Activated T-cell treated with anti-CD3 and anti-CD28 coated beads for 24 hours (primary cell): ENCODE measurements at regions not wholly inside any gene's neighbourhood (a gene's known extent, or its start where the extent isn't known, plus 50 kb on each side); places are given as distances from the start of the nearest gene placed in this dataset.

Experiments used
- DNase-seq: peaks from one replicate; pipeline ENCODE4 v3.0.0-alpha.2; 2020; ENCODE audit warnings: low read depth

- DNase-seq, result no peak
Measured at GRCh38 chr12:91441993-91442952, 259.7 kb upstream of the DCN start.

GRCh38 chr12:91441246-91441645 lies 258.6 kb upstream of the DCN start:
- no peak for DNase-seq

GRCh38 chr12:91434081-91434480 lies 251.5 kb upstream of the DCN start:
- DNase-seq, result no peak

GRCh38 chr12:91432755-91433154 lies 250.1 kb upstream of the DCN start:
- DNase-seq, result no peak

DNA sequence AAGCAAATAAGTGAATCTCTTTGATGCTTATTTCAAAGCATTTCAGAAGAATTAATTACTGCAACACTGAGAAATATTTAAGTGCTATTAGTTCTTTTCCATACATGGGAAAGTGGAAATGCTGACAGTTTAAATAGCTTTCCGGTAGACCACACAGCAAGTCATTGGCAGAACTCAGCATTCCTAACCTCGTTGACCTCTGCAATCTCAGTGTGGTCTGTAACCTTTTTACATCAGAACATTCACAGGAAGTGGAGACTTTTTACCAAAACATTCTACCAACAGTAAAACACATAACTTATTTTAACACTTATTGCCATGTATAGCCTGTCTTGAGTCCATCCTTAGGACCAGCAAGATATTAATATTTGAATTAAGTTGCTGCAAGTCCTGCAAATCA lies 249.5 kb upstream of the DCN start:
- DNase-seq, result no peak

- DNase-seq, result no peak
Measured at GRCh38 chr12:91424506-91424905, 241.9 kb upstream of the DCN start.

GRCh38 chr12:91423693-91424050 lies 241.1 kb upstream of the DCN start:
- DNase-seq, result no peak

DNA sequence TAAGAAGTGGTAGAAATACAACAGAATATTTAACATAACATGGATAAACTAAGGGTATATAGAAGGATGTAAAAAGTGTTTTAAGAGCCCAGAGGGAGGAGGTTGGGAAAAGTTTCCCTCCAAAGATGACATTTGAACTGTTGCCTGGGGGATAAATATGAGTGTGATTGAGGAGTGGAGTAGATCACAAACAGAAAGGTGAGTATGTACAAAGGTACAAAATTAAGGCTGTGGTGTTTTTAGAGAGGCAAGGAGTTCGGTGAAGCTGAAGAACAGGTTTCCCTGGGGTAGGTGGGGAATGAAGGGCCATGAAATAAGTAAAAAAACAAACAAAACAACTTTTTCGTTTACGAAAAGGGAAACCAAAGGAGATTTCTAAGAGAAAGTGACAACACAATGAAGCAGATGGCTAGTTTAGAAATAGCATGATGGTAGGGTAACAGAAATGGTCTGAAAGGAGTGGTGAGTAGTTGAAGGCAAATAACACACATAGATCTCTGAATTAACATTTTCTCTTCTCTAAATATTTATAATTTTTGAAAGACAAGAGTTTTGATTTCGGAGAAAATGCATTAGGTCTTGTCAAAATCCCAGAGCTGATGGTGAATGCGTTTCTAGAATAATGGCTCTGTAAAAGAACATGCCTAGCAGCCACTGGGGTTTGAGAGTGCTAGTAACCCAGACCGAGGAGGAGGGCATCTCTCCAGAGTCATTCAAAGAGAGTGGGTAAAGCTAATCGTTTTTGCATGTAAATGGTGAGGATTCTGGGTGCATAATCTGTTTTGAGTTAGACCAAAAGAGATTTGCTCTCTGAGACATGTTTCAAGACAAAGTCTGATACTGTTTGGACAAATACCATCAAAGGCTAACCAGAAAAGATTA lies 240.4 kb upstream of the DCN start:
- no peak for DNase-seq

GRCh38 chr12:91422127-91422526 lies 239.5 kb upstream of the DCN start:
- no peak for DNase-seq

DNA sequence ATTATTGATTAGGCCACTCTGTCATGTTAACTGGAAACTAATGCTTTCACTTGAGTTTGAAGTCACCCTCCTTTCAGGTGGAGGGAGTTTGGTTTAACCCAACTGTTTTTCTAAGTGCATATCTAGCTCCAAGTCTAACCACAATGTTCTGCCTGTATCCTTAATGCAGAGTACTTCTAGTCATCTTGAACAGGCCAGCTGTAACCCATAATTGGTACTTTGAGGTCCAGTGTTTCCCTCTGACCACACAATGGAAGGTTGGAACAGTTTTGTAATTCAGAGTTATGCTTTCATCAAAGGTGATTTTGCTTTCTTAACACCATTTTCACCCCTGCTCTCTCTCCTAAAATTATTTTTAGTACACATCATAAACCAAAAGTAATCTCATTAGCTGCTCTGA lies 237.2 kb upstream of the DCN start:
- DNase-seq, result no peak

- DNase-seq, result no peak
Measured at GRCh38 chr12:91418221-91419090, 235.8 kb upstream of the DCN start.

- no peak for DNase-seq
Measured at GRCh38 chr12:91417650-91418049, 235.0 kb upstream of the DCN start.

DNA sequence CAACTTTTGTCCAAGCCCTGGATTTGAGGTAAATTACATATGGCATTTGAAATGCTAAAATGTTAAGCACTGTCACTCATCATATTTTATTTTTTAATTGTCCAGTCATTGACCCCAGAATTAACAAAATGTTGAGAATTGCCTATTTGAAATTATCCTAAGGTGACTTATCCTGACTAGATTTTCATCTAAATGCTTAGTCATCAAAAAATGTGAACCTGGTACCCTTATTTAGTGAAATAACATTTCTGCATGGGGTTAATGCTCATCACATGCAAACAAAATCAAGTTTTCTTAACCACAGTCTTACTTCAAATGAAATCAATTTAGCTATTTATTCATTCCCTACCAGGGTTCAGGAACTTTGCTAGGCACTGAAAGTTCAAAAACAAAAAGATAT lies 232.0 kb upstream of the DCN start:
- DNase-seq, result no peak

GRCh38 chr12:91413581-91414546 lies 231.2 kb upstream of the DCN start:
- no peak for DNase-seq

DNA sequence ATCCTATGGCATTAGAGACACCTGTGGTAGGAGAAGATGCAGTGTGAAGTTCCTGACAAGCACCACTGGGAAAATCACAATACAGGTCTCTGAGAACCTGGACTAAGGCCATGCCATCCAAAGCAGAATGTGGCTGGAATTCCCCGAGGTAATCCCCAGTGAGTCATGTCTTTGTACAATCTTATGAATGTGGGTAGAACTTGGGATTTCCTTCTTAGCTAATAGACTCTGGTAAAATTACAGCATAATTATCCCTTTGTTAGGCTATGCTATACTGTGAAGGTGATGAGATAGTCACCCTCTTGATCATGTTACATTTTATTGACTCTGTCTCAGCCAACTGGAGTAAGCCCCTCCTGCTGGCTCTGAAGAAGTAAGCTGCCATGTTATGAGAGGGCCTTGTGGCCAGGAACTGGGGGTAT lies 224.3 kb upstream of the DCN start:
- DNase-seq, result no peak

DNA sequence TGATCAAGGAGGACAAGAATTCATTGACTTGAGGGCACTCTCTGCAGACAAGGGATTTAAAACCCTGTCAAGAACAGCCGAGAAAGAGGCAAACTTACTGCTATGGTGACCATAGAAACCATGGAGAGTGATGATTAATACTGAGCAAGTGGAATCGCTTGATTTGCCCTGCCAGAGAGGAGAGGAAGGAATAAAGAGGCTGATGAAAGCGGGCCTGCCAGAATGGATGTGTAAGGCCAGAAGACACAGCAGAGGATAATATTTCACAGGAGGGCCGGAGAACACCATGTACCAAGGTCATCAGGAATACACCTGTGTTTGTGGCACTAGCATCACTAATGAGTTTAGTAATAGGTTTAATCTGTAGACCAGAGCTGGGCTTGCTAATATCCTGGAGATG lies 221.8 kb upstream of the DCN start:
- DNase-seq, result no peak

GRCh38 chr12:91401190-91401589 lies 218.6 kb upstream of the DCN start:
- DNase-seq, result no peak

- DNase-seq, result no peak
Measured at GRCh38 chr12:91400271-91400670, 217.7 kb upstream of the DCN start.

GRCh38 chr12:91397866-91398532 lies 215.4 kb upstream of the DCN start:
- DNase-seq, result no peak

DNA sequence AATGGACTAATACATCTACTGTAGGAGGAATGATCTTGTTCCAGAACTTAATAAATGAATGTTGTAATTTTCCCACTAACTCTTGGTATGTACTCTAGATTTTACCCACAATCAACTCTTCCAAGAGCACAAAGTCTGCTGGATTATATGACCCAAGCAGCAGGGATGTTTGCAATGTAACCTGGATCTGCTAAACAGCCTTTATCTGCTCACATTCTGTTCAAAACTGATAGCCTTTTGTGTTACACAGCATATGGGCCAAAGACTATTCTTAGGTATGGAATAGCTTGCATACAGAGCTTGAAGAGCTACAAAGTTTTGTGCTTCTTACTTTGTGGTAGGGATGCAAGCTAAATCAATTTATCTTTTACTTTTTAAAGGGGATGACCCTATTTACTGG lies 213.7 kb upstream of the DCN start:
- DNase-seq, result no peak
